Sigmoid colon (tissue), 4 donors: ENCODE measurements at regions not wholly inside any gene's neighbourhood (a gene's known extent, or its start where the extent isn't known, plus 50 kb on each side); places are given as distances from the start of the nearest gene placed in this dataset.

Experiments
- EP300 ChIP-seq, 4 donors: sonication (generic); formaldehyde crosslinking; IDR thresholded peaks; one replicate each; pipeline ENCODE4 v1.6.1; 2017; ENCODE audit warnings: antibody characterized with exemption in 4 of 4
- POLR2A ChIP-seq, 2 donors: fragments of 450-650 bp; IDR thresholded peaks; one replicate each; pipeline ENCODE4 v1.6.1; 2016; ENCODE audit warnings: antibody characterized with exemption in 2 of 2, mild to moderate bottlenecking in 2 of 2, moderate library complexity in 2 of 2
- TF ChIP-seq, protein P1 (sequence below), 4 experiments: fragments of 450-650 bp in 3 of 4; fragments of 200-600 bp in 1 of 4; IDR thresholded peaks; one replicate each; pipeline ENCODE4 v1.5.1; 2016 to 2019; ENCODE audit warnings: antibody characterized with exemption in 4 of 4, mild to moderate bottlenecking in 3 of 4, moderate library complexity in 2 of 4

DNA sequence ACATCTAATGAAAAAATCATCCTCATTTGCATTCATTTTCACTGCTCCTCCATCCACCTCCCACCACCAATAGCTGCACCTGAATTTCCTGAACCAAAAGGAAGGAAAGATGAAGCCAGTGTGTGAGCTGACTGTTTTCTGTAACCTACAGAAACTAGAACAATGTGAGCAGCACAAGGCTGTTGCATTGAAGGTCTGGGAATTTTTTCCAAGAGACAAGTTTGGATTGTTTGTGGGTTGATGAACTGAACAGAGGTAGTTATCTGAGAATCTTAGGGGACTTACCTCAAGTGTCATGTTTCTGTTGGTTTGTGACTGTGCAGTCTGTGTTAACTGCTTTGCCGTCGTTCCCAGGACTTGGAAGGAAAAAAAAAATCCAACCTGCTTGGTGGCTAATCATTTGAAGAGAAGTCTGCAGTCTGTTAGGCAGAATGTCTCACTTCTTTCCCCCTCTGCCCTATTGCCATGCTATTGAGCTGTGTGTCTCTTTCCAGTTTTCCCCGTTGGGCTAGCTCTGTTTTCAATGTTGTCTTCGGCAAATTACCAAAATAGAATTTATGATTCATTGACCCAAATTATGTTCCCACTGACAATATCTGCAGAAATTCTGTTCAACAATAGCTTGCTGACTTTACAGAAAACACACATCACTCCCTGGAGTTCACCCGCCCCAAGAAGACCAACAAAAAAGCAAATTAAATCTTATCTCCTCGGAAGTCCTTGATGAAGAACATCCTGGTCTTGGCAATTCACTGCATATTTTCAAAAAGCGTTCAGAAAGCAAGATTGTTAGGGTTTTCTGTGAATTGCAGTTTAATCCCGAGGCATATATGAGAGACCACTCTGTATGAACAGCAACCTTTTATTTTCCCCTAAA lies 76.0 kb downstream of the SC5D start:
- TF ChIP-seq POLR2A (IDR thresholded peaks at IDR 0.05): no peak
- TF ChIP-seq, protein P1, sequence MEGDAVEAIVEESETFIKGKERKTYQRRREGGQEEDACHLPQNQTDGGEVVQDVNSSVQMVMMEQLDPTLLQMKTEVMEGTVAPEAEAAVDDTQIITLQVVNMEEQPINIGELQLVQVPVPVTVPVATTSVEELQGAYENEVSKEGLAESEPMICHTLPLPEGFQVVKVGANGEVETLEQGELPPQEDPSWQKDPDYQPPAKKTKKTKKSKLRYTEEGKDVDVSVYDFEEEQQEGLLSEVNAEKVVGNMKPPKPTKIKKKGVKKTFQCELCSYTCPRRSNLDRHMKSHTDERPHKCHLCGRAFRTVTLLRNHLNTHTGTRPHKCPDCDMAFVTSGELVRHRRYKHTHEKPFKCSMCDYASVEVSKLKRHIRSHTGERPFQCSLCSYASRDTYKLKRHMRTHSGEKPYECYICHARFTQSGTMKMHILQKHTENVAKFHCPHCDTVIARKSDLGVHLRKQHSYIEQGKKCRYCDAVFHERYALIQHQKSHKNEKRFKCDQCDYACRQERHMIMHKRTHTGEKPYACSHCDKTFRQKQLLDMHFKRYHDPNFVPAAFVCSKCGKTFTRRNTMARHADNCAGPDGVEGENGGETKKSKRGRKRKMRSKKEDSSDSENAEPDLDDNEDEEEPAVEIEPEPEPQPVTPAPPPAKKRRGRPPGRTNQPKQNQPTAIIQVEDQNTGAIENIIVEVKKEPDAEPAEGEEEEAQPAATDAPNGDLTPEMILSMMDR (IDR thresholded peaks at IDR 0.05): no peak
- TF ChIP-seq EP300 (IDR thresholded peaks at IDR 0.05): no peak
